Lower lobe of right lung (tissue), 2 donors: ENCODE measurements at regions not wholly inside any gene's neighbourhood (a gene's known extent, or its start where the extent isn't known, plus 50 kb on each side); places are given as distances from the start of the nearest gene placed in this dataset.

ENCODE experiments used
- ATAC-seq, 2 donors: fragments of 200-7000 bp; cut with Tn5 transposase; one replicate each; pipeline ENCODE4 v1.9.1; 2020 to 2022; ENCODE audit warnings: mild to moderate bottlenecking in 2 of 2, moderate library complexity in 2 of 2
- DNase-seq: peaks from one replicate; pipeline ENCODE4 v3.0.0-alpha.2; 2020
- H3K27ac ChIP-seq: fragments of 200-600 bp; one replicate; pipeline ENCODE4 v1.8.0; 2022
- H3K27me3 ChIP-seq: fragments of 200-600 bp; one replicate; pipeline ENCODE4 v1.8.0; 2022; ENCODE audit warnings: low read depth
- H3K36me3 ChIP-seq: fragments of 200-600 bp; one replicate; pipeline ENCODE4 v1.8.0; 2022; ENCODE audit warnings: mild to moderate bottlenecking
- H3K4me1 ChIP-seq: fragments of 200-600 bp; one replicate; pipeline ENCODE4 v1.8.0; 2022
- H3K4me3 ChIP-seq: fragments of 200-600 bp; one replicate; pipeline ENCODE4 v1.8.0; 2022; ENCODE audit warnings: mild to moderate bottlenecking
- H3K9me3 ChIP-seq: fragments of 200-600 bp; one replicate; pipeline ENCODE4 v1.8.0; 2022
- intact Hi-C: fragments of 100-400 bp; cut with DNase I; formaldehyde crosslinking; loops from one replicate; pipeline ENCODE4 v1.11.0; 2022
- TF ChIP-seq, protein P1 (sequence below): fragments of 200-600 bp; IDR thresholded peaks from one replicate; pipeline ENCODE4 v1.8.0; 2022; ENCODE audit warnings: antibody characterized with exemption, mild to moderate bottlenecking
- donor health status: DM: no; HTN: yes; CAD: no; lungs with severe emphysema.

DNA sequence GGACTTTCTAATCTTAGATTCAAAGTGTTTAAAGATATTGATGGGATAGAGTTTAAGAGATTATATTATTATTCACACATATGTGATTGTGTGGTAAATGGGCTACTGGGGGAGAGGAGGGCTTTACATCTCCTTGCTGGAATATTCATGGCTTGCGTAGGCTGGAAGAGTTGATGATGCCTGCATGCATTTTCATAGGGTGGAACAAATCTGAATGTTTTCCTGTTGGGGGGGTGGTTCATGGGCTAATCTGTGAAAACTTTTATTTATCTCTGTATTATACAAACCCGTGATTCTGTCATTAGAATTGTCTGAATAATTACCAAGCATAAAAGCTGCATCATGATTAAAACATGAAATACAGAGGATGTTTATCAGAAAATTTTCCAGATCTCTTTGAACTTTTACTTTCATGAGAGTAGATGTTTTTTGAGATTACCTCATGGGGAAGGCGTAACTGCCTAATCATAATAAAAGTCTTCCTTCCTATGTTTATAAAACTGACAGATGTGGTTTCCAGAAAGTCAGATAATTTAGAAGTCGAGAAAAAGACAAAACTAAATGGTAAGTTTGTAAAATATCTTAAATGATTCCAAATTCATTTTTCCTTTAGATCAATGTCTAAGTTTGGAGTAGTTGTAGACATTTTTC is 1185.4 kb upstream of the SEMA6A start:
- H3K36me3 ChIP-seq = no peaks in the 10 kb centered on the region
- TF ChIP-seq, protein P1, sequence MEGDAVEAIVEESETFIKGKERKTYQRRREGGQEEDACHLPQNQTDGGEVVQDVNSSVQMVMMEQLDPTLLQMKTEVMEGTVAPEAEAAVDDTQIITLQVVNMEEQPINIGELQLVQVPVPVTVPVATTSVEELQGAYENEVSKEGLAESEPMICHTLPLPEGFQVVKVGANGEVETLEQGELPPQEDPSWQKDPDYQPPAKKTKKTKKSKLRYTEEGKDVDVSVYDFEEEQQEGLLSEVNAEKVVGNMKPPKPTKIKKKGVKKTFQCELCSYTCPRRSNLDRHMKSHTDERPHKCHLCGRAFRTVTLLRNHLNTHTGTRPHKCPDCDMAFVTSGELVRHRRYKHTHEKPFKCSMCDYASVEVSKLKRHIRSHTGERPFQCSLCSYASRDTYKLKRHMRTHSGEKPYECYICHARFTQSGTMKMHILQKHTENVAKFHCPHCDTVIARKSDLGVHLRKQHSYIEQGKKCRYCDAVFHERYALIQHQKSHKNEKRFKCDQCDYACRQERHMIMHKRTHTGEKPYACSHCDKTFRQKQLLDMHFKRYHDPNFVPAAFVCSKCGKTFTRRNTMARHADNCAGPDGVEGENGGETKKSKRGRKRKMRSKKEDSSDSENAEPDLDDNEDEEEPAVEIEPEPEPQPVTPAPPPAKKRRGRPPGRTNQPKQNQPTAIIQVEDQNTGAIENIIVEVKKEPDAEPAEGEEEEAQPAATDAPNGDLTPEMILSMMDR = no peak
- intact Hi-C loops = no loop called here
- ATAC-seq (no peak), DNase-seq (no peak)
- no peaks in the 10 kb centered on the region for H3K9me3 ChIP-seq
- no peak overlapping the region for H3K27ac ChIP-seq
- no peaks in the 10 kb centered on the region for H3K27me3 ChIP-seq
- no peak overlapping the region for H3K4me3 ChIP-seq
- H3K4me1 ChIP-seq = no peaks in the 10 kb centered on the region

DNA sequence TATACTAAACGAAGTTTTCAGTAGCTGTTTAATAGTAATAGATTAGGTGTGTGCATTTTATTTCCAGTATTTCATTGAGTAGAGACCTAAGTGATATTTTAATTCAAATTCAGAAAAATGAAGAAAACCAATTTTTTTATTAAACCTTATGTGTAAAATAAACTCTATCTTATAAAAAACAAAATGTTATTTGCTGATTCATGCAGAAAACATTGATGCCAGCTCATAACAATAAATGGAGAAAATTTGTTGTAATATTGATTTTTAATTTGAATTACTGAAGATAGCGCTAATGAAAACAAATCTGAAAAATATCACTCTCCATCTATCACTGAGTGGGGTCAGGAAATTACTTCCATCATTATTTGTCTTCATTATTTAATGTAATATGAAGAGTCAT is 1177.8 kb upstream of the SEMA6A start:
- TF ChIP-seq, protein P1 = no peak
- intact Hi-C loops = no loop called here
- DNase-seq (no peak), ATAC-seq (no peak)
- H3K27ac ChIP-seq = no peak overlapping the region
- H3K4me1 ChIP-seq = no peaks in the 10 kb centered on the region
- H3K27me3 ChIP-seq = no peaks in the 10 kb centered on the region
- H3K36me3 ChIP-seq = no peaks in the 10 kb centered on the region
- no peak overlapping the region for H3K4me3 ChIP-seq
- no peaks in the 10 kb centered on the region for H3K9me3 ChIP-seq

DNA sequence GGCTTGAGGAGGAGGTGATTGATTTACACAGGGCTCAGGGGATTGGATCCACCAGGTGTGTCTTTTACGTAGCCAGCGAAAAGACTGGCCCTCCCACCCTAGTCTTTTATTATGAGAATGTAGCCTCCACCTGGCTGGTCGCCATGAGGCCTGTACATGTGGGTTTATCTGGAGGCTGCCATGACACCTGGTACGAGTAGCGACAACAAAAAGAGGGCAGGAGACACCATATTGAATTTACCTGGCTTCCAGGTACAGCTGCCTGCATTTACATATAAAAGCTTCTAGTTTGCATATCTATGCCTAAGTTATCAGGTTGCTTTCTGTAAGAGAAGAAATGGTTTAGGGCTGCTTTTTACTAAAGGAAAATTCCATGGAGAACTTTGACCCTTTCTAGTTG is 1173.7 kb upstream of the SEMA6A start:
- no peaks in the 10 kb centered on the region for H3K36me3 ChIP-seq
- no peak for DNase-seq
- ATAC-seq = no peak
- TF ChIP-seq, protein P1 = no peak
- intact Hi-C loops = no loop called here
- no peak overlapping the region for H3K4me3 ChIP-seq
- H3K4me1 ChIP-seq = no peaks in the 10 kb centered on the region
- no peak overlapping the region for H3K27ac ChIP-seq
- no peaks in the 10 kb centered on the region for H3K27me3 ChIP-seq
- no peaks in the 10 kb centered on the region for H3K9me3 ChIP-seq

DNA sequence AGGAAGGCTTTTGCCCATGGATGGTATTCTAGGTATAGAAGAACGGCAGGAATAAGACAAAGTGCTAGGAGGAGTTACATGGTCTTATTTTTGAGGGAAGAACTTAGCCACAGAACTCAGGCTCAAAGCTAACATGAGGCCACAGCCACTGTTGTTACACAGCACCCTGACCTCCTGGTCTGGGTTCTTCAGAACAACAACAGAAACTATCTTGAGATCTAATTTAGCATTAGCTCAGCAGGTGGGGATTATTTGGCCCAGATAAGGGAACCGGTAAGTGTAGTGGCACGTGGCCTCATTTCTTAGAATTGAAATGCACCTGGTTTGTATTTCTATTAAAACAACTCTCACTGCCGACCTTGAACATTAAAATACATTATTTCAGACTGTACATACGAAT is 1168.7 kb upstream of the SEMA6A start:
- no peak overlapping the region for H3K27ac ChIP-seq
- TF ChIP-seq, protein P1 = no peak
- intact Hi-C loops = no loop called here
- H3K36me3 ChIP-seq = no peaks in the 10 kb centered on the region
- no peaks in the 10 kb centered on the region for H3K27me3 ChIP-seq
- no peak for DNase-seq
- no peaks in the 10 kb centered on the region for H3K4me1 ChIP-seq
- no peak overlapping the region for H3K4me3 ChIP-seq
- no peaks in the 10 kb centered on the region for H3K9me3 ChIP-seq
- no peak for ATAC-seq

DNA sequence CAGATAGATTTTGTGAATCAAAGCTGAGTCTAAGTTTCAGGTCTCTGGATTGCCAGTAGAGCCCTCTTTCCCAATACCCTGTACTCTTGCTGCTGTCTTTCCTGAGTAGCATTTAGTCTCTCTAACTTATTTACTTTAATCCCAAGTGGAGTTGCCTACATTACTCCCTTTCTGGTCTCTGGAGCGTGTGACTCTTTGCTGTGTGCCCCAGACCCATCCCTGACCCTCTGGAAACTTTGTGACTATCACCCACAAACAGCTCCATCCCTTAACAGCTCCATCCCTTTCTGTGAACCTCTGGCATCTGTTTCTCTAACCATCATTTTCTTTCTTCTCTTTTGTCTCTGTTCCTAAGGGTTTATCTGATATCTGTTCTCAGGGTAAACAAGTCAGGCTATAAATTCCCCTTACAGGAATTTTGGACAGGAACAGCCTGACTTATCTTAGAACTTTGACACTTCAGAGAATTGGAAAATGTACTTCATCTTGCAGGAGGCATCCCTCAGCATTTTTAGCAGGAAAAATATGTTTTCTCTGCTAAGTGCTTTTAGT is 1167.1 kb upstream of the SEMA6A start:
- intact Hi-C loops = no loop called here
- Histone ChIP-seq H3K36me3 (no peaks in the 10 kb centered on the region), H3K4me1 (no peaks in the 10 kb centered on the region), H3K4me3 (no peak overlapping the region), H3K27ac (no peak overlapping the region), H3K9me3 (no peaks in the 10 kb centered on the region), H3K27me3 (no peaks in the 10 kb centered on the region)
- ATAC-seq = no peak
- no peak for DNase-seq
- TF ChIP-seq, protein P1 = no peak
